OCI-LY3 (cell line): ENCODE measurements at regions not wholly inside any gene's neighbourhood (a gene's known extent, or its start where the extent isn't known, plus 50 kb on each side); places are given as distances from the start of the nearest gene placed in this dataset.

Experiments
- EZH2phosphoT487 ChIP-seq: fragments of 200-600 bp; shearing (Covaris generic); IDR thresholded peaks from 2 replicates; pipeline ENCODE4 v1.6.1; 2018; ENCODE audit warnings: antibody characterized with exemption, mixed run types, low read depth
- TF ChIP-seq, protein P1 (sequence below): fragments of 200-600, 300-600 bp; sonication (generic); IDR thresholded peaks from 2 replicates; pipeline ENCODE4 v1.5.1; 2014; ENCODE audit warnings: antibody characterized with exemption, low read length, low read depth

DNA sequence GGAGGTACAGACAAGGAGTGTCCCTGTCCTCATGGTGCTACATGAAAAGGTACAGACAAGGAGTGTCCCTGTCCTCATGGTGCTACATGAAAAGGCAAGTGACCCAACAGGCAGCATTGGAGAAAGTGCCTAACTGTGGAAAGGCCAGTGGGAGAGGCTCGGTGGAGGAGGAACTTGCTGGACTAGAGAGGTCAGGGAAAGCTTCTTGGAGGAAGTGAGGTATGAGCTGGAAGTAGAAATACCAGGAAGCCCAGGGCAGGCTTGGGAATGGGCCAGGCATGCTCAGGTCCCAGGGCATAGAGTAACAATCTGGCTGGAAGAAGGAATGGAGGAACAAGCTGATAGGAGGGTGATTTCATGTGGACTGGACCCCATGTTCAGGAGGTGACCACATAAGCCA, 59.8 kb upstream of the FNDC1 start:
- TF ChIP-seq, protein P1, sequence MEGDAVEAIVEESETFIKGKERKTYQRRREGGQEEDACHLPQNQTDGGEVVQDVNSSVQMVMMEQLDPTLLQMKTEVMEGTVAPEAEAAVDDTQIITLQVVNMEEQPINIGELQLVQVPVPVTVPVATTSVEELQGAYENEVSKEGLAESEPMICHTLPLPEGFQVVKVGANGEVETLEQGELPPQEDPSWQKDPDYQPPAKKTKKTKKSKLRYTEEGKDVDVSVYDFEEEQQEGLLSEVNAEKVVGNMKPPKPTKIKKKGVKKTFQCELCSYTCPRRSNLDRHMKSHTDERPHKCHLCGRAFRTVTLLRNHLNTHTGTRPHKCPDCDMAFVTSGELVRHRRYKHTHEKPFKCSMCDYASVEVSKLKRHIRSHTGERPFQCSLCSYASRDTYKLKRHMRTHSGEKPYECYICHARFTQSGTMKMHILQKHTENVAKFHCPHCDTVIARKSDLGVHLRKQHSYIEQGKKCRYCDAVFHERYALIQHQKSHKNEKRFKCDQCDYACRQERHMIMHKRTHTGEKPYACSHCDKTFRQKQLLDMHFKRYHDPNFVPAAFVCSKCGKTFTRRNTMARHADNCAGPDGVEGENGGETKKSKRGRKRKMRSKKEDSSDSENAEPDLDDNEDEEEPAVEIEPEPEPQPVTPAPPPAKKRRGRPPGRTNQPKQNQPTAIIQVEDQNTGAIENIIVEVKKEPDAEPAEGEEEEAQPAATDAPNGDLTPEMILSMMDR = no peak
- TF ChIP-seq EZH2phosphoT487 = no peak
